HG02763 (cell line): ENCODE measurements at regions not wholly inside any gene's neighbourhood (a gene's known extent, or its start where the extent isn't known, plus 50 kb on each side); places are given as distances from the start of the nearest gene placed in this dataset.
A peak's percentile ranks its signal among the peaks of the same experiment; 100 is the strongest.

ENCODE experiments used
- ATAC-seq: cut with Tn5 transposase; IDR thresholded peaks from one replicate; pipeline ENCODE4 v1.9.1; 2021; ENCODE audit warnings: mild to moderate bottlenecking, moderate library complexity; ENCODE audit not compliant: unreplicated experiment

- ATAC-seq: no peak
These were observed 1161.3 kb downstream of the C4orf33 start for GRCh38 chr4:130257271-130257670.

- ATAC-seq: no peak
These were observed 1170.9 kb downstream of the C4orf33 start for GRCh38 chr4:130266814-130267213.

GRCh38 chr4:130288576-130288975 is 1192.6 kb downstream of the C4orf33 start:
- no peak for ATAC-seq

- no peak for ATAC-seq
These were observed 1197.7 kb downstream of the C4orf33 start for GRCh38 chr4:130293692-130294091.

GRCh38 chr4:130296448-130296847 is 1200.5 kb downstream of the C4orf33 start:
- no peak for ATAC-seq

DNA sequence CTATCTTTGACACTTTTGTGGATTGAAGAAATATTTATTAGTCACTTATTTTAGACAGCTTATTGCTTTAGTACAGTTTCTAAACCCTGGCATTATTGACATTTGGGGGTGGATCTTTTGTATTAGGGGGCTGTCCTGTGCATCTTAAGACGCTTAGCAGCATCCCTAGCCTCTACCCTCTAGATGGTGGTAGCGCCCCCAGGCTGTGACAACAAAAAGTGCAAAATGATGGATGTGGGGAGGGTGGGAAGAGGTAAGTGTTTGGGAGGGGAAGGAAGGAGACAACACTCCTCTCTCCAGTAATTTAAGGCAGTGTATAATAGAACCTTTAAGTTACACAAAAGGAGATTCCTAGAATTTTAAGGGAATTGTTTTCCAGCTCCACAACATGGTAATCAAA is 1210.6 kb downstream of the C4orf33 start:
- no peak for ATAC-seq

DNA sequence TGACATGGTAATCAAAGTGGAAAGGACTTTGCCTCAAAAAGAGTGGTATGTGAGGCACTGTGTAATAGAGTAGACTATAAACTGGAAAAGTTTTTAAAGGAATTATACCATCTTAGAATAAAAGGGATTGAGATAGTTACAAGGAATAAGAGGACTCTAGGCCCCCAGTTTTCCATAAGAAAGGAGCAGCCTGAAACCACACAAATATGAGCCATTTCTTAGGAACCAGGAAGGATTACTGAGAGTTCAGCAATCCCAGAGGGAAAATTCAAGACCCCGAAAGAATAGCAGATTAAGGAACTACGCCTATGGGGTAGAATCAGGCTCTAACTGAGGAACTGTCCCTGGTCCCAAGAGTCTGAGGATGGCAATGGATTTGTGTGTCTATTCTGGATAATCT is 1213.3 kb downstream of the C4orf33 start:
- no peak for ATAC-seq

DNA sequence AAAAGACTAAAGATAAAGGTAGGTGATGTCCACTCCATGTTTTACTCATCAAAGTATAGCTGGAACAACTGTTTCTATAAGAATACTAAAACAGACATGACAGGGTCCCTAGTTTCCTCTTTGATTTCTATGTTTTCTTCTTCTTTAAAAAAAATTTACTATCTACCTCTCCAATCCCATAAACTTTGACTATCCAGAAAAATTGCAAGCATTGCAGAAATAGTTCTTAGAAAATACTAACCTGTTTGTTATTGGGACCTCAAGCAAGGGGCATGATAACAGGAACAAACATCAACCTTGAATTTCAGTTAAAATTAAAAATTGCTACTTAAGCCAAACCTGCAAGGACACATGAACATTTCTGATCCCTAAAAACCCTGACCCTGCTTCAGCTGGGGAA is 1226.5 kb downstream of the C4orf33 start:
- ATAC-seq: no peak

DNA sequence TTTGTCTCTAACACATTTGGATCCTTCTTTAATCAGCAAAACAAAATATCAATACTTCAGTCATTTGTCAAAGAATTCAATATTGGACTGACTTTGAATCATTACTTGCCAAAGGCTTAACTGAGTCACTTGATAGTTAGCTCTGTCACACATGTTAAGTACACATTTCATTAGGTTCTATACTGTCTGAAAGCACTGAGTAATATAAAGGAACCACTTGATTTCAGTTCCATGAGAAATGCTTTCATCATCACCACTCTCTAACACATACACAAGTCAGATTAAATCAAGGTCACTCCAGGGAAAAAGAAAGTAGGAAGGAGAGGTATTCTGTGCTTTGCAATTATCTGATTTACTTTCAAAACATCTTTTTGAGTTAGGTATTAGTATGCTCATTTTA is 1233.1 kb downstream of the C4orf33 start:
- ATAC-seq: no peak

GRCh38 chr4:130333241-130333759 is 1237.3 kb downstream of the C4orf33 start:
- no peak for ATAC-seq

- ATAC-seq: no peak
These were observed 1239.7 kb downstream of the C4orf33 start for GRCh38 chr4:130335417-130336194.

DNA sequence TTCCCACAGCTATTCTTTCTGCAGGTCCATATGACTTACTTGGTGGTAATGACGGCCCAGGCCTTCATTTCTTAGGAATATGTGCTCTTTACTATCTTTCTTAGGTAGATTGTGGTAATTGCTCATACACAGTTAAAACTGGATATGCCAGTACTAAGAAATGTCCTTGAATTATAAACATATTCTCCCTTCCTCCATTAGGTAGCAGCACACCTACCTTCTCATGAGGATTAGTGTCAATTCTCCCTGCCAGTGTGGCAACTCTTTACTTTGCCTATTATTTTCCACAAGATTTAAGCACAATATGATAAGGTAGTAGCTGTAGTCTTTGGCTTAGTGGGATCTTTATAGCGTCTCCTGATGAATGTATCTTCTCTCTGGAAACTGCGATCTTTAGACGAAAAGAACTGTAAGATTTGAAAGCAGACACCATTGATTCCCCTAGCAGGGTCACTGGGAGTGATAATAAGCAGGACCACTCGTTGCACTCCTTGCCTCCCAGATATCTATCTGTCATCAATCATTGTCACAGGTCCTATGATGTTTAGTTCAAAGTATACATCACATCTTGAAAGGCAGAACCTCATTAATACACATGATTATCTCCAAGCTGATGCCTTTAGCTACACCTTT is 1240.7 kb downstream of the C4orf33 start:
- peak; percentile 77 for ATAC-seq

GRCh38 chr4:130338851-130339250 is 1242.9 kb downstream of the C4orf33 start:
- ATAC-seq: no peak

- no peak for ATAC-seq
These were observed 1253.8 kb downstream of the C4orf33 start for GRCh38 chr4:130349745-130350144.

GRCh38 chr4:130356873-130357272 is 1260.9 kb downstream of the C4orf33 start:
- ATAC-seq: no peak

DNA sequence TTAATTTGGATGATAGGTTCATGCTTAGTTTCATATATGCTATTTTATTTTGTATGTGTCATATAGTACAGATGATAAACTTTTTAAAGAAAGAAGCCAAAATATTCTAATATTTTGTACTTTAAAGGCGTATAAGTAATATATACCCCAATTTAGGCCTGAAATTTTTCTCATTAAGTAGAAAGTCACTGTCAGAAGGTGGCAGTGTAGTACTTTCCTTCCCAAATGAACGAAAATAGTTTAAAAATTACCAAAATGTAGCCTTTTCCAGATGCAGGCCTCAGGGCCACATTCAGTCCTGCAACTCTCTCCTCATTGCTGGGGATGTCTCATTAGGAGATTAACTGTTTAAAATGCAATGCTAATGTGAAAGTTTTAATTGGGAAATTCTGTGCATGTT is 1263.6 kb downstream of the C4orf33 start:
- ATAC-seq: no peak

GRCh38 chr4:130361616-130362015 is 1265.7 kb downstream of the C4orf33 start:
- ATAC-seq: no peak

GRCh38 chr4:130368668-130369067 is 1272.7 kb downstream of the C4orf33 start:
- ATAC-seq: no peak

GRCh38 chr4:130393231-130393630 is 1297.3 kb downstream of the C4orf33 start:
- no peak for ATAC-seq

DNA sequence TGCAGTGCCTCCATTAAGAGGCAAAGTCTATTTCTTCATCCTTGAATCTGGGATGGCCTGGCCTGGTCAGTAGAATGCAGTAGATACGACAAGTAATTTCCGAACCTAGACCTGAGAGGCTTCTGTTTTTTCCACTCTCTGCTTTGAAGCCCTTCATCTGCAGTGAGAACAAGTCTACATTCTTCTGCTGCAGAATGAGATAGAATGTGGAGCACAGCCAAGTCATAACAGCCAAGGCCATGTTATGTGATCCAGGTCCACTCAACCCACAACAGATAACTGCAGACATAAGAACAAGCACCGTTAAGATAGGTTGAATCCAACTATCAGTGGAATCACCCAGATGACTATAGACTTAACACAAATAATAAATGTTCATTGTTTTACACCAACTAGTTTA is 1297.7 kb downstream of the C4orf33 start:
- no peak for ATAC-seq

- no peak for ATAC-seq
These were observed 1299.9 kb downstream of the C4orf33 start for GRCh38 chr4:130395871-130396270.

DNA sequence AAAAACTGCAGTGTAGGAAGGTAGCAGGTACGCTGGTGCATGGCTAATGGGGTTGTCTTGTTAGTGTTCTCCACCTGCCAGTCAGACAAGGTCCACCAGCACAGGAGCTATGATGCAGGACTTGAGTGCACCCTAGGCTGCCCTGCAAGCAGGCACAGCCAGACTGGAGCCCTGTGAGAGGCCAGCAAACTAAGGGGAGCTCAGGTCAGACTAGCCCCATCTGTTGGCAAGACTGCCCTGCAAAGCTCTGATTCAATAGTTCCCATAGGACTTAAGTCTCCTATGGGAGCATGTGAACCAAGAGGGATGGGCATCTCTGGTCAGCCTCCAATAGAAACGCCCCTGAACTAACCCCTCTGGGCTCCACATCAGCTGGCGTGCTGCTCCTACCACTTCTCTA is 1307.3 kb downstream of the C4orf33 start:
- no peak for ATAC-seq
